MCF 10A (cell line): ENCODE measurements at regions not wholly inside any gene's neighbourhood (a gene's known extent, or its start where the extent isn't known, plus 50 kb on each side); places are given as distances from the start of the nearest gene placed in this dataset.
"Not testable (repeated sequence)": the region's sequence is repeated elsewhere in the genome, so short reads cannot be mapped to it uniquely, and the experiment has no call there.

ENCODE experiments used
- BruUV-seq: library from RNA; stranded (reverse); fragments of 400-500 nt; replicated peaks from 2 replicates; lab custom pipeline; 2021; lab: Mats Ljungman, UMichigan
- CTCF ChIA-PET: fragments of 300-600 bp; sonication (Branson Sonifier 250); formaldehyde crosslinking; extraction: SDS; loops from one replicate; lab custom pipeline; 2021; ENCODE audit warnings: antibody characterized with exemption, inconsistent platforms; lab: Yijun Ruan, JAX
- POLR2A ChIA-PET: fragments of 300-600, 350-650 bp; sonication (Branson Sonifier 250); formaldehyde crosslinking; extraction: SDS; loops from one replicate; lab custom pipeline; 2020; ENCODE audit warnings: antibody characterized with exemption, inconsistent platforms; lab: Yijun Ruan, JAX
- DNase-seq: peaks from one replicate; pipeline ENCODE4 v3.0.0-alpha.2; 2018; ENCODE audit not compliant: unreplicated experiment
- H3K27ac Mint-ChIP-seq: one replicate; pipeline ENCODE4 v1.8.0; 2022; ENCODE audit warnings: mild to moderate bottlenecking, low read depth, mixed read lengths; ENCODE audit not compliant: unreplicated experiment
- H3K27me3 Mint-ChIP-seq: one replicate; pipeline ENCODE4 v1.8.0; 2022; ENCODE audit warnings: mixed read lengths; ENCODE audit not compliant: insufficient read depth, unreplicated experiment
- H3K36me3 Mint-ChIP-seq: one replicate; pipeline ENCODE4 v1.8.0; 2022; ENCODE audit warnings: mild to moderate bottlenecking, moderate library complexity, mixed read lengths; ENCODE audit not compliant: insufficient read depth, unreplicated experiment
- H3K4me1 Mint-ChIP-seq: one replicate; pipeline ENCODE4 v1.8.0; 2022; ENCODE audit warnings: mixed read lengths; ENCODE audit not compliant: insufficient read depth, unreplicated experiment
- H3K4me3 Mint-ChIP-seq: one replicate; pipeline ENCODE4 v1.8.0; 2022; ENCODE audit warnings: mild to moderate bottlenecking, moderate library complexity, mixed read lengths; ENCODE audit not compliant: unreplicated experiment
- H3K9me3 Mint-ChIP-seq: one replicate; pipeline ENCODE4 v1.8.0; 2022; ENCODE audit warnings: mixed read lengths; ENCODE audit not compliant: unreplicated experiment
- CTCF ChIP-seq: fragments of 200-600 bp; IDR thresholded peaks from one replicate; pipeline ENCODE4 v1.8.0; 2022; ENCODE audit warnings: antibody characterized with exemption, mild to moderate bottlenecking; ENCODE audit not compliant: unreplicated experiment
- intact Hi-C: fragments of 100-400 bp; cut with micrococcal nuclease; formaldehyde crosslinking; loops from 2 replicates; pipeline ENCODE4 v1.14.1; 2022

DNA sequence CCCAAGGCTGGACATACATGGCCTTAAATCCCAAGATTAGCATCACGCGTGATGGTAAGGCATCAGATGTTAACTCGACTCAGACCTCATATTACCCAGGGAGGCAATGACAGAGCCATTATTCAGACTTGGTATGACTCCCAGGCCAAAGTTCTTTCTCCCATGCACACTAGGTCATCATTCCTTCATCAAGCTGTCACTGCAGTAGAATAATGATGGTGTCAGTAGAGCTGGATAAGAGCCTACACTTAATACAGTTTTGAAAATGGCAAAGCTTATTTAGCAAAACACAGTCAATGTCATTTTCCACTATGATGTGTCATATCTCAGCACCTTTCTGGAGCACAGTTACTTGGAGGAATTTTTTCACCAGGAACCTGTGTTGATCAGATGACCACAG lies 663.3 kb downstream of the SUCLG1 start:
- no peak overlapping the region for H3K27ac Mint-ChIP-seq
- no peaks in the 10 kb centered on the region for H3K36me3 Mint-ChIP-seq
- no peak for TF ChIP-seq CTCF
- H3K4me1 Mint-ChIP-seq = no peaks in the 10 kb centered on the region
- ChIA-PET CTCF (interaction anchor here (1.1 kb wide), 1 partner anchor 564 kb away, joined by 4 read pairs; no protein-coding TSS in a partner anchor), POLR2A (no interaction called here)
- BruUV-seq = no TSS peak
- H3K4me3 Mint-ChIP-seq = no peak overlapping the region
- no peaks in the 10 kb centered on the region for H3K9me3 Mint-ChIP-seq
- intact Hi-C loops = no loop called here
- no peak for DNase-seq
- no peaks in the 10 kb centered on the region for H3K27me3 Mint-ChIP-seq

DNA sequence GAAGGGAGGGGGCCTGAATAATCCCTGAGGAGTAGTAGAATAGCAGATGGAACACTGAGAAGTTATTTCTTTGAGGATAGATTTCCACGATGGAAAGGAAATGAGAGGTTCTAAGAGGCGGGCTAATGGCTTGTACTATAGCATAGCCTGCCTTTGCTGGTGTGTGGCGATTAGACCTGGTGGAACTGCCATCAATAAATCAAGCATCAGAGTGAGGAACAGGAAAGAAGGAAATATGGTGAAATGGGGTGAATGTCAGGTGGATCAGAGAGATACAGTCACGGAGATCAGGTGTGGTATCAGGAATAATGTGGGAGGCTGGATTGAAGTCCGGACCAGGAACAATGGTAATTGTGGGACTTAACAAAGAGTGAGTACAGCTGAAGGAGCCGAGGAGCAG lies 668.6 kb downstream of the SUCLG1 start:
- H3K36me3 Mint-ChIP-seq, H3K9me3 Mint-ChIP-seq, BruUV-seq, H3K27ac Mint-ChIP-seq, intact Hi-C loops, H3K27me3 Mint-ChIP-seq, DNase-seq, H3K4me3 Mint-ChIP-seq, H3K4me1 Mint-ChIP-seq, POLR2A ChIA-PET: not testable (repeated sequence)
- CTCF ChIA-PET = interaction anchor here (0.7 kb wide), 1 partner anchor 353 kb away, joined by 4 read pairs; no protein-coding TSS in a partner anchor

GRCh38 chr2:83789674-83790073 lies 669.4 kb downstream of the SUCLG1 start:
- POLR2A ChIA-PET, H3K27me3 Mint-ChIP-seq, H3K4me3 Mint-ChIP-seq, intact Hi-C loops, H3K9me3 Mint-ChIP-seq, H3K36me3 Mint-ChIP-seq, CTCF ChIA-PET, BruUV-seq, DNase-seq, H3K27ac Mint-ChIP-seq, H3K4me1 Mint-ChIP-seq: not testable (repeated sequence)

GRCh38 chr2:83788938-83789566 lies 670.0 kb downstream of the SUCLG1 start:
- DNase-seq, H3K36me3 Mint-ChIP-seq, BruUV-seq, intact Hi-C loops, H3K27ac Mint-ChIP-seq, H3K4me1 Mint-ChIP-seq, H3K27me3 Mint-ChIP-seq, CTCF ChIA-PET, H3K4me3 Mint-ChIP-seq, POLR2A ChIA-PET, H3K9me3 Mint-ChIP-seq: not testable (repeated sequence)

DNA sequence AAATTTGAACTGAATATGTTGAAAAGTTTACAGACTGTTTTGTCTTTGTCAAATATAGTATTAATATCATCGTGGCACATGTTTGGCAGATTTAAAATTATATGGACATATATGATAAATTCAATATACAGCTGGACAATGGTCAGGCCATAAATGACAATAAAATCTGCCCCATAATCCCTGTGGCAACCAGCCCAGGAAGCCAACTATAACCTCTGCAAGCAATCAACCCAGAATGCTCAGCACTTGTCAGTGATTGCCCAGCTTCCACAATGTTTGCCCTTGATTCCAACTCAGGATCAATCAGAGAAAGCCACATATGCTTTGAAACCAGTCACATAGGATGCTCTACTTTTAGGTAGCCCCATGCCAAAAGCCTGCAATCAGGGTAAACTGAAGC lies 671.9 kb downstream of the SUCLG1 start:
- Mint-ChIP-seq H3K9me3 (no peaks in the 10 kb centered on the region), H3K4me3 (no peak overlapping the region), H3K36me3 (no peaks in the 10 kb centered on the region), H3K27me3 (no peaks in the 10 kb centered on the region), H3K4me1 (no peaks in the 10 kb centered on the region), H3K27ac (no peak overlapping the region)
- DNase-seq = no peak
- TF ChIP-seq CTCF = no peak
- ChIA-PET POLR2A (no interaction called here), CTCF (interaction anchor here (0.6 to 1.3 kb wide), 5 partner anchors 12 to 526 kb away, joined by 3 to 7 read pairs (median 3); no protein-coding TSS in a partner anchor)
- intact Hi-C loops = no loop called here
- BruUV-seq = no TSS peak
